Neural cell (in vitro differentiated cells): ENCODE measurements at regions not wholly inside any gene's neighbourhood (a gene's known extent, or its start where the extent isn't known, plus 50 kb on each side); places are given as distances from the start of the nearest gene placed in this dataset.

Source experiments
- H2AFZ ChIP-seq: fragments of 200-600, 300-800 bp; sonication (generic), shearing (Covaris generic); 2 replicates; pipeline ENCODE4 v1.6.0; 2014; ENCODE audit warnings: low read depth, mild to moderate bottlenecking, antibody characterized with exemption, low read length, moderate library complexity
- H3F3A ChIP-seq: fragments of 200-600 bp; shearing (Covaris generic); 2 replicates; pipeline ENCODE4 v1.6.1; 2016; ENCODE audit warnings: mild to moderate bottlenecking, moderate library complexity, mixed read lengths, antibody characterized with exemption, low read length; ENCODE audit not compliant: insufficient read depth, poor library complexity, severe bottlenecking
- H3K27ac ChIP-seq: fragments of 200-600, 300-800 bp; sonication (generic), shearing (Covaris generic); 2 replicates; pipeline ENCODE4 v1.5.1; 2014; ENCODE audit warnings: mild to moderate bottlenecking, low read length, moderate library complexity
- H3K27me3 ChIP-seq: fragments of 300-800, 200-600 bp; sonication (generic), shearing (Covaris generic); 2 replicates; pipeline ENCODE4 v1.6.0; 2014; ENCODE audit warnings: mild to moderate bottlenecking, low read depth, low read length, moderate library complexity; ENCODE audit not compliant: insufficient read depth
- H3K36me3 ChIP-seq: fragments of 300-800, 200-600 bp; sonication (generic), shearing (Covaris generic); 2 replicates; pipeline ENCODE4 v1.5.1; 2014; ENCODE audit warnings: mild to moderate bottlenecking, antibody characterized with exemption, low read length, moderate library complexity; ENCODE audit not compliant: insufficient read depth
- H3K4me2 ChIP-seq: fragments of 300-800, 200-600 bp; sonication (generic), shearing (Covaris generic); 2 replicates; pipeline ENCODE4 v1.6.0; 2014; ENCODE audit warnings: mild to moderate bottlenecking, low read length
- H3K4me3 ChIP-seq: fragments of 300-800, 200-600 bp; sonication (generic), shearing (Covaris generic); 2 replicates; pipeline ENCODE4 v1.5.1; 2014; ENCODE audit warnings: mild to moderate bottlenecking, low read length, moderate library complexity
- H3K79me2 ChIP-seq: fragments of 200-600 bp; shearing (Covaris generic); replicated peaks from 2 replicates; pipeline ENCODE4 v1.6.0; 2014; ENCODE audit warnings: mild to moderate bottlenecking, low read length, moderate library complexity; ENCODE audit not compliant: insufficient read depth
- H3K9ac ChIP-seq: fragments of 300-800, 200-600 bp; sonication (generic), shearing (Covaris generic); 2 replicates; pipeline ENCODE4 v1.6.1; 2016; ENCODE audit warnings: mild to moderate bottlenecking, low read length, mixed read lengths
- H3K9me2 ChIP-seq: fragments of 200-600 bp; shearing (Covaris generic); 2 replicates; pipeline ENCODE4 v1.6.1; 2016; ENCODE audit warnings: mild to moderate bottlenecking, low read length, mixed read lengths; ENCODE audit not compliant: insufficient read depth
- H3K9me3 ChIP-seq: fragments of 200-600, 300-800 bp; sonication (generic), shearing (Covaris generic); 2 replicates; pipeline ENCODE4 v1.6.1; 2016; ENCODE audit warnings: mild to moderate bottlenecking, mixed run types, low read length, moderate library complexity, mixed read lengths
- H4K20me1 ChIP-seq: fragments of 200-600 bp; shearing (Covaris generic); 2 replicates; pipeline ENCODE4 v1.6.1; 2016; ENCODE audit warnings: mild to moderate bottlenecking, mixed run types; ENCODE audit not compliant: insufficient read depth
- EP300 ChIP-seq: fragments of 450-650 bp; conservative IDR thresholded peaks from 2 replicates; pipeline ENCODE4 v1.6.1; 2014; ENCODE audit warnings: antibody characterized with exemption, mild to moderate bottlenecking, moderate library complexity; ENCODE audit not compliant: poor library complexity, severe bottlenecking
- EZH2 ChIP-seq: fragments of 200-600, 300-800 bp; shearing (Covaris generic), sonication (generic); IDR thresholded peaks from 2 replicates; pipeline ENCODE4 v1.6.1; 2014; ENCODE audit warnings: antibody characterized with exemption, low read length, borderline replicate concordance, mild to moderate bottlenecking; ENCODE audit not compliant: insufficient read depth, poor library complexity, severe bottlenecking
- MXI1 ChIP-seq: fragments of 450-650 bp; conservative IDR thresholded peaks from 2 replicates; pipeline ENCODE4 v1.6.1; 2014; ENCODE audit warnings: antibody characterized with exemption, mild to moderate bottlenecking; ENCODE audit not compliant: poor library complexity, severe bottlenecking
- POLR2AphosphoS5 ChIP-seq: IDR thresholded peaks from 2 replicates; pipeline ENCODE4 v1.6.1; 2012
- RAD21 ChIP-seq: fragments of 450-650 bp; conservative IDR thresholded peaks from 2 replicates; pipeline ENCODE4 v1.6.1; 2014; ENCODE audit warnings: antibody characterized with exemption, mild to moderate bottlenecking, moderate library complexity
- SMC3 ChIP-seq: fragments of 450-650 bp; conservative IDR thresholded peaks from 2 replicates; pipeline ENCODE4 v1.6.1; 2014; ENCODE audit warnings: antibody characterized with exemption, mild to moderate bottlenecking, moderate library complexity; ENCODE audit not compliant: poor library complexity
- TAF1 ChIP-seq: IDR thresholded peaks from 2 replicates; pipeline ENCODE4 v1.6.1; 2012; ENCODE audit warnings: low read depth
- TF ChIP-seq, protein P1 (sequence below): IDR thresholded peaks from 2 replicates; pipeline ENCODE4 v1.6.1; 2012; ENCODE audit warnings: borderline replicate concordance
- TF ChIP-seq, protein P2 (sequence below): fragments of 450-650 bp; IDR thresholded peaks from 2 replicates; pipeline ENCODE4 v1.5.1; 2014; ENCODE audit warnings: antibody characterized with exemption, mild to moderate bottlenecking, moderate library complexity; ENCODE audit not compliant: poor library complexity, severe bottlenecking

DNA sequence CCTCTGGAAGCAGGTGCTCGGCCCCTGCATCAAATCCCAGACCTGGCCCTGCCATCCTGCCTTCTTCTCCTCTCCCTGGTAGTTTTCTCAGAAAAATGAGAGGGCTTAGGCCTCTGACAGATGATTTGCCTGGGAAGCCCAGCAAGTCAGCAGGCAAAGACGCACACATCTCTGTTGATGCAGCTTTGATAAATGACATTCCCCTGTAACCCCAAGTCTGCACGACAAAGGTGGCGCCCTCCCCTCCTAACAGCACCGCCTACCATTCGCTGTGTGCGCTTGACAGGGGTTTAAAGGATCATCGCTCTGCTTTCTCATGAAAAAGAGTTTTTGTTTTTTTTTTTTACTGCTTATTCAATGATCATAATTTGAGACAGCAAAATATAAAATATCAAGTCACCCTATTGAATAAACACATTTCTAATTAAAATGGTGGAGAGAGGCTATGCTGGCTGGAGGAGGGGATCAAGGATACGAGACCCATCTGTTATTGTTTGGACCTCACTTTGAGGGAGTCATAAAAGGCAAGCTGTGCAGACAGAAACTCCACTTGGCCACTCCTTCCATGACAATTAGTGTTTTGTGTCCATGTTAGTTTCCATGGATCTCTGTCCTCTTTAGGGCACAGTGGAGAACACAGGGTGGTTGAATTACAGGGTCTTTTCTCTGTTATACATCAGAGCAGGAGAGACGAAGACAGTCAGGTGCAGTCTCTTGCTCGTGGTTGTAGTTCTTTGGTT lies 126.1 kb downstream of the FGF9 start:
- Histone ChIP-seq H3K36me3 (no peaks in the 10 kb centered on the region), H3K4me3 (no peak overlapping the region), H2AFZ (no peak overlapping the region), H3K9me3 (no peaks in the 10 kb centered on the region), H3K27ac (no peak overlapping the region), H3K79me2 (no peaks in the 10 kb centered on the region), H3K9me2 (no peaks in the 10 kb centered on the region), H4K20me1 (no peaks in the 10 kb centered on the region), H3K4me2 (no peak overlapping the region), H3F3A (no peaks in the 10 kb centered on the region), H3K9ac (no peak overlapping the region), H3K27me3 (no peaks in the 10 kb centered on the region)
- TF ChIP-seq, protein P1, sequence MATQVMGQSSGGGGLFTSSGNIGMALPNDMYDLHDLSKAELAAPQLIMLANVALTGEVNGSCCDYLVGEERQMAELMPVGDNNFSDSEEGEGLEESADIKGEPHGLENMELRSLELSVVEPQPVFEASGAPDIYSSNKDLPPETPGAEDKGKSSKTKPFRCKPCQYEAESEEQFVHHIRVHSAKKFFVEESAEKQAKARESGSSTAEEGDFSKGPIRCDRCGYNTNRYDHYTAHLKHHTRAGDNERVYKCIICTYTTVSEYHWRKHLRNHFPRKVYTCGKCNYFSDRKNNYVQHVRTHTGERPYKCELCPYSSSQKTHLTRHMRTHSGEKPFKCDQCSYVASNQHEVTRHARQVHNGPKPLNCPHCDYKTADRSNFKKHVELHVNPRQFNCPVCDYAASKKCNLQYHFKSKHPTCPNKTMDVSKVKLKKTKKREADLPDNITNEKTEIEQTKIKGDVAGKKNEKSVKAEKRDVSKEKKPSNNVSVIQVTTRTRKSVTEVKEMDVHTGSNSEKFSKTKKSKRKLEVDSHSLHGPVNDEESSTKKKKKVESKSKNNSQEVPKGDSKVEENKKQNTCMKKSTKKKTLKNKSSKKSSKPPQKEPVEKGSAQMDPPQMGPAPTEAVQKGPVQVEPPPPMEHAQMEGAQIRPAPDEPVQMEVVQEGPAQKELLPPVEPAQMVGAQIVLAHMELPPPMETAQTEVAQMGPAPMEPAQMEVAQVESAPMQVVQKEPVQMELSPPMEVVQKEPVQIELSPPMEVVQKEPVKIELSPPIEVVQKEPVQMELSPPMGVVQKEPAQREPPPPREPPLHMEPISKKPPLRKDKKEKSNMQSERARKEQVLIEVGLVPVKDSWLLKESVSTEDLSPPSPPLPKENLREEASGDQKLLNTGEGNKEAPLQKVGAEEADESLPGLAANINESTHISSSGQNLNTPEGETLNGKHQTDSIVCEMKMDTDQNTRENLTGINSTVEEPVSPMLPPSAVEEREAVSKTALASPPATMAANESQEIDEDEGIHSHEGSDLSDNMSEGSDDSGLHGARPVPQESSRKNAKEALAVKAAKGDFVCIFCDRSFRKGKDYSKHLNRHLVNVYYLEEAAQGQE: no peak
- no peak for TF ChIP-seq RAD21
- TF ChIP-seq EZH2: no peak

DNA sequence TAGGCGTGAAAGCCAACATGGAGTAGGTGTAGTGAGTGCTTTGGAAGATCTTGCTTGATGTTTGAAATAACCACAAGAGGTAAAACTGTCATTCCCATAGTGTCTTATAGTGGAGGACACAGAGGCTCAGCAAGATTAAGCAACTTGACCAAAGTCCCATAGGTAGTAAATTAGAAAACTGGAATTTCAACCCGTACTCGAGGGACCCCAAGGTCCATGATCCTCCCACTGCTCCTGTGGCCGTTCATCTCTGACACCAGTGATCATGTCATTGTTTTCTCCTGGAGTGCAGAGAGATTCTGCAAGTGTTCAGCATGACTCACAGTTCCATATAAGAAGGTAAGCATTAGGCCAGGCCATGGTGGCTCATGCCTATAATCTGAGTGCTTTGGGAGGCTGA lies 126.9 kb downstream of the FGF9 start:
- no peaks in the 10 kb centered on the region for H3K9me2 ChIP-seq
- H3F3A ChIP-seq: no peaks in the 10 kb centered on the region
- H3K27me3 ChIP-seq: no peaks in the 10 kb centered on the region
- no peak overlapping the region for H2AFZ ChIP-seq
- H3K9ac ChIP-seq: no peak overlapping the region
- H3K79me2 ChIP-seq: no peaks in the 10 kb centered on the region
- H3K9me3 ChIP-seq: no peaks in the 10 kb centered on the region
- no peak overlapping the region for H3K4me3 ChIP-seq
- H3K27ac ChIP-seq: no peak overlapping the region
- TF ChIP-seq TAF1 (no peak), EP300 (no peak), RAD21 (no peak), MXI1 (no peak), EZH2 (no peak), SMC3 (no peak), POLR2AphosphoS5 (no peak)
- TF ChIP-seq, protein P2, sequence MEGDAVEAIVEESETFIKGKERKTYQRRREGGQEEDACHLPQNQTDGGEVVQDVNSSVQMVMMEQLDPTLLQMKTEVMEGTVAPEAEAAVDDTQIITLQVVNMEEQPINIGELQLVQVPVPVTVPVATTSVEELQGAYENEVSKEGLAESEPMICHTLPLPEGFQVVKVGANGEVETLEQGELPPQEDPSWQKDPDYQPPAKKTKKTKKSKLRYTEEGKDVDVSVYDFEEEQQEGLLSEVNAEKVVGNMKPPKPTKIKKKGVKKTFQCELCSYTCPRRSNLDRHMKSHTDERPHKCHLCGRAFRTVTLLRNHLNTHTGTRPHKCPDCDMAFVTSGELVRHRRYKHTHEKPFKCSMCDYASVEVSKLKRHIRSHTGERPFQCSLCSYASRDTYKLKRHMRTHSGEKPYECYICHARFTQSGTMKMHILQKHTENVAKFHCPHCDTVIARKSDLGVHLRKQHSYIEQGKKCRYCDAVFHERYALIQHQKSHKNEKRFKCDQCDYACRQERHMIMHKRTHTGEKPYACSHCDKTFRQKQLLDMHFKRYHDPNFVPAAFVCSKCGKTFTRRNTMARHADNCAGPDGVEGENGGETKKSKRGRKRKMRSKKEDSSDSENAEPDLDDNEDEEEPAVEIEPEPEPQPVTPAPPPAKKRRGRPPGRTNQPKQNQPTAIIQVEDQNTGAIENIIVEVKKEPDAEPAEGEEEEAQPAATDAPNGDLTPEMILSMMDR: no peak
- TF ChIP-seq, protein P1: no peak
- no peak overlapping the region for H3K4me2 ChIP-seq
- H4K20me1 ChIP-seq: no peaks in the 10 kb centered on the region
- H3K36me3 ChIP-seq: no peaks in the 10 kb centered on the region
